ENCODE measurements at regions not wholly inside any gene's neighbourhood (a gene's known extent, or its start where the extent isn't known, plus 50 kb on each side); places are given as distances from the start of the nearest gene placed in this dataset.

DNA sequence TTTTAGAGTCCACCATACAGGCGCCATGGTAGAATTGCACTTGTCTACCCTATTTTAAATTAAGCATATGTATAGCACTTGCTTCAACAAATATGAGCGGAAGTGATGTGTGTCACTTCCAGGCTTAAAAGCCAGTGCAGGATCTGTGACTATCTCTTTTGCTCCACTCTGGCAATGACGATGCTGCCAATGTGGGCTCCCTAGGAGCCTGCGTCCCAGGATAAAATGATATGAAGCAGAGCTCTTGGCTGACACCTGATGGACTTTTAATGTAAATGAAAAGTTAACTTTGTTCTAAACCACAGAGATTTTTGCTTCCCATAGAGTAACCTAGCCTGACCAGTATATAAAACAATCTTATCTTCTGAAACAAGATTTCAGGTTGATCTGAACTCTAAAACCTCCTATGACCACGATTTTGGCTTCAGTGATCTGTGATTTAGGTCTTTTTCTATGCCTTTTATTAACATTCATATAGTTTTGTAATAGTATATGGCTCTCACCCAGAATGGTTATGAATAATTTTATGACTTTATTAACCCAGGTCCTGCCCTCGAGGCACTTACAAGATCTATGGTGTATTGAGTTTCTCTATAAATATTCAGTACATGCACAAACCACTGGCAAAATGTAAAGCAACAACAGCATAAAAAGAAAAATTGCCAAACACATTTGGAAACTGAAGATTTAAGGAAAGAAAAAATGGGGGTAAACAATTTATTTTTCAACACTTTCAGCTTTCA lies 422.5 kb upstream of the PIK3C3 start:
- DNase-seq (ENCODE audit: low spot score in 2 of 2), result no peak
- intact Hi-C loops (cut with DNase I; ENCODE audit: low total_unique reads), result no loop called here
- Histone ChIP-seq H3K9me3 (no peaks in the 10 kb centered on the region), H3K36me3 (no peaks in the 10 kb centered on the region), H3K27ac (no peak overlapping the region), H3K4me1 (no peaks in the 10 kb centered on the region), H3K27me3 (no peaks in the 10 kb centered on the region), H3K4me3 (no peak overlapping the region)
- TF ChIP-seq POLR2AphosphoS5 (IDR thresholded peaks at IDR 0.05) (no peak), POLR2A (IDR thresholded peaks at IDR 0.05) (no peak)
- TF ChIP-seq, protein P1, sequence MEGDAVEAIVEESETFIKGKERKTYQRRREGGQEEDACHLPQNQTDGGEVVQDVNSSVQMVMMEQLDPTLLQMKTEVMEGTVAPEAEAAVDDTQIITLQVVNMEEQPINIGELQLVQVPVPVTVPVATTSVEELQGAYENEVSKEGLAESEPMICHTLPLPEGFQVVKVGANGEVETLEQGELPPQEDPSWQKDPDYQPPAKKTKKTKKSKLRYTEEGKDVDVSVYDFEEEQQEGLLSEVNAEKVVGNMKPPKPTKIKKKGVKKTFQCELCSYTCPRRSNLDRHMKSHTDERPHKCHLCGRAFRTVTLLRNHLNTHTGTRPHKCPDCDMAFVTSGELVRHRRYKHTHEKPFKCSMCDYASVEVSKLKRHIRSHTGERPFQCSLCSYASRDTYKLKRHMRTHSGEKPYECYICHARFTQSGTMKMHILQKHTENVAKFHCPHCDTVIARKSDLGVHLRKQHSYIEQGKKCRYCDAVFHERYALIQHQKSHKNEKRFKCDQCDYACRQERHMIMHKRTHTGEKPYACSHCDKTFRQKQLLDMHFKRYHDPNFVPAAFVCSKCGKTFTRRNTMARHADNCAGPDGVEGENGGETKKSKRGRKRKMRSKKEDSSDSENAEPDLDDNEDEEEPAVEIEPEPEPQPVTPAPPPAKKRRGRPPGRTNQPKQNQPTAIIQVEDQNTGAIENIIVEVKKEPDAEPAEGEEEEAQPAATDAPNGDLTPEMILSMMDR (IDR thresholded peaks at IDR 0.05), result no peak

GRCh38 chr18:41530970-41531369 lies 424.1 kb upstream of the PIK3C3 start:
- H3K36me3 ChIP-seq, result no peaks in the 10 kb centered on the region
- intact Hi-C loops (cut with DNase I; ENCODE audit: low total_unique reads), result no loop called here
- no peaks in the 10 kb centered on the region for H3K4me1 ChIP-seq
- no peak for TF ChIP-seq POLR2AphosphoS5 (IDR thresholded peaks at IDR 0.05)
- no peak for TF ChIP-seq POLR2A (IDR thresholded peaks at IDR 0.05)
- TF ChIP-seq, protein P1 (IDR thresholded peaks at IDR 0.05), result no peak
- no peaks in the 10 kb centered on the region for H3K27me3 ChIP-seq
- H3K9me3 ChIP-seq, result no peaks in the 10 kb centered on the region
- no peak overlapping the region for H3K4me3 ChIP-seq
- no peak overlapping the region for H3K27ac ChIP-seq
- DNase-seq (ENCODE audit: low spot score in 2 of 2), result no peak

- no peak overlapping the region for H3K27ac ChIP-seq
- no peaks in the 10 kb centered on the region for H3K27me3 ChIP-seq
- intact Hi-C loops (cut with DNase I; ENCODE audit: low total_unique reads), result no loop called here
- H3K4me1 ChIP-seq, result no peaks in the 10 kb centered on the region
- H3K4me3 ChIP-seq, result no peak overlapping the region
- H3K9me3 ChIP-seq, result no peaks in the 10 kb centered on the region
- TF ChIP-seq, protein P1 (IDR thresholded peaks at IDR 0.05), result no peak
- no peak for TF ChIP-seq POLR2AphosphoS5 (IDR thresholded peaks at IDR 0.05)
- no peaks in the 10 kb centered on the region for H3K36me3 ChIP-seq
- no peak for DNase-seq (ENCODE audit: low spot score in 2 of 2)
Observed at GRCh38 chr18:41529093-41529492, 425.9 kb upstream of the PIK3C3 start.

GRCh38 chr18:41526054-41526453 lies 429.0 kb upstream of the PIK3C3 start:
- H3K27ac ChIP-seq, result no peak overlapping the region
- H3K4me3 ChIP-seq, result no peak overlapping the region
- H3K9me3 ChIP-seq, result no peaks in the 10 kb centered on the region
- no peaks in the 10 kb centered on the region for H3K36me3 ChIP-seq
- no peaks in the 10 kb centered on the region for H3K4me1 ChIP-seq
- intact Hi-C loops (cut with DNase I; ENCODE audit: low total_unique reads), result no loop called here
- H3K27me3 ChIP-seq, result no peaks in the 10 kb centered on the region
- TF ChIP-seq POLR2A (IDR thresholded peaks at IDR 0.05) (no peak), POLR2AphosphoS5 (IDR thresholded peaks at IDR 0.05) (no peak)
- DNase-seq (ENCODE audit: low spot score in 2 of 2), result no peak

DNA sequence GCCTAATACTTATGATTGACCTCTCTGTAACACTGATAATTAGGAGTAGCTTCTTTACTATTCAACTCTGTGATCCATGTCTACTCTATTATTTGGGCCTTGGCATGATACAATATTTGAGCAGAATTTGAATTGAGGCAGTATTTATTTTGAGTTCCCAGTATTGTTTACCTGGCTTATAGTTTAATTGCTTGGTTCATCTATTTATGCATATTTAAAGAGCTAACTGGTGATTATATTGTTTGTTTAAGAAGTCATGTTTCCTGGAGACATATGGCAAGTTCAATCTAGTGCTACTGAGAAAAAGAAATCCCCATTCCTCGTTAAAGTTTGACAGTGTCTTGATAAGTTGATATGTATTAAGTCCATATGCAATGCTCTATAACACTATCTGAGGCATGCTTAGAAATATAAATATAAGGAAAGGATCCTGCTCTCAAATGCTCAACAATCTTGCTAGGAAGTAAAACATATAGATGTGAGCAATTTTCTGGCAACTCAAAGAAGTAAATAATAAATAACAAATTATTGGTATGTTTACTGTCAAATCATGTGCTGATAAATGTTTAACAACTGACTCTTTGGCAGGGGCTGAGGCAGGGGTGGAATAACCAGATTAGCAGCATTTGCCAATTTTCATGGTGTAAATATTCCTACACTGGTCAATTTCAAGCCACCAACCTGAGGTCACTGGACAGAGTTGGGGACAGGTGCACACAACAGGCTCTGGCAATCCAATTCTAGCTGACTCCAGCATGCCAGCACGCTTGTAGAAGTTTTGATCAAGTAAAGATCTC lies 430.2 kb upstream of the PIK3C3 start:
- Histone ChIP-seq H3K27ac (no peak overlapping the region), H3K4me1 (no peaks in the 10 kb centered on the region), H3K9me3 (no peaks in the 10 kb centered on the region), H3K36me3 (no peaks in the 10 kb centered on the region), H3K4me3 (no peak overlapping the region), H3K27me3 (no peaks in the 10 kb centered on the region)
- TF ChIP-seq, protein P1 (IDR thresholded peaks at IDR 0.05), result no peak
- intact Hi-C loops (cut with DNase I; ENCODE audit: low total_unique reads), result no loop called here
- no peak for DNase-seq (ENCODE audit: low spot score in 2 of 2)
